Liver (tissue), 3 donors: ENCODE measurements at regions not wholly inside any gene's neighbourhood (a gene's known extent, or its start where the extent isn't known, plus 50 kb on each side); places are given as distances from the start of the nearest gene placed in this dataset.

ENCODE experiments used
- FOXA1 ChIP-seq: IDR thresholded peaks from 2 replicates; pipeline ENCODE4 v1.6.1; 2016; ENCODE audit warnings: antibody characterized with exemption
- GABPA ChIP-seq, 2 donors: IDR thresholded peaks in 1 of 2; conservative IDR thresholded peaks in 1 of 2; 2 replicates each; pipeline ENCODE4 v1.6.1; 2016; ENCODE audit warnings: antibody characterized with exemption in 2 of 2, mild to moderate bottlenecking in 1 of 2, moderate library complexity in 1 of 2
- JUND ChIP-seq, 2 donors: IDR thresholded peaks; 2 replicates each; pipeline ENCODE4 v1.6.1; 2016; ENCODE audit warnings: antibody characterized with exemption in 2 of 2
- NR2F2 ChIP-seq: IDR thresholded peaks from 2 replicates; pipeline ENCODE4 v1.6.1; 2016; ENCODE audit warnings: antibody characterized with exemption
- RAD21 ChIP-seq, 2 donors: IDR thresholded peaks; 2 replicates each; pipeline ENCODE4 v1.6.1; 2016; ENCODE audit warnings: antibody characterized with exemption in 2 of 2, mild to moderate bottlenecking in 2 of 2
- RXRA ChIP-seq, 2 donors: IDR thresholded peaks; 2 replicates each; pipeline ENCODE4 v1.6.1; 2017 to 2018; ENCODE audit warnings: antibody characterized with exemption in 2 of 2, mild to moderate bottlenecking in 1 of 2
- YY1 ChIP-seq: IDR thresholded peaks from 2 replicates; pipeline ENCODE4 v1.6.1; 2016; ENCODE audit warnings: antibody characterized with exemption, mild to moderate bottlenecking
- TF ChIP-seq, protein P1 (sequence below): fragments of 150-350 bp; IDR thresholded peaks from 2 replicates; pipeline ENCODE4 v1.5.1; 2017; ENCODE audit warnings: improper control_type of control experiment, low read depth, low read length; ENCODE audit not compliant: missing input control
- donor health status: healthy.
- donor health status: healthy.

DNA sequence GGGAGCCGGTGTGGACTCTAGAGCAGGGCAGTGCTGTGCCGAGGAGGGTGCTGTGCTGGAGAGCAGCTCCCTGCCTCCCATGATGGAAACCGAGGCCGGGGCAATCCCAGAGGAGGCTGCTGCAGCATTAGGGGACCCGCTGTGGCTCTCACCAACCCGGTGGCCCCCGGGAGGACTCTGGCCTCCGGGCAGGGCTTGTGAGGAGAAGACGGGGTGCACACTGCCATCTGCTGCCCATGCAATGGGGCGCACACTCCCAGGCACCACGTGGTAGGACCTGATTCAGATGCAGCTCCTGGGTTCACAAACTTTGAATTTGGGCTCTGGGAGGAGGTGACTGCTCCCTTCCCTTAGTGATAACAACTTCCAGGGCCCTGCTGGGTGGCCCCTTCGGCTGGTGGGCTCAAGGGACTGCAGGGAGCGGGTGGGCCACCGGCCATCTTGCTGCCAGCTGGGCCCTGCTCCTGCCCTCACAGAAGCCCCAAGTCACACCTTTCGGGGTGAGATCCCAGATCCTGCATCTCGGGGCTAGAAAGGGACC, 93.8 kb upstream of the FGF3 start:
- TF ChIP-seq, protein P1, sequence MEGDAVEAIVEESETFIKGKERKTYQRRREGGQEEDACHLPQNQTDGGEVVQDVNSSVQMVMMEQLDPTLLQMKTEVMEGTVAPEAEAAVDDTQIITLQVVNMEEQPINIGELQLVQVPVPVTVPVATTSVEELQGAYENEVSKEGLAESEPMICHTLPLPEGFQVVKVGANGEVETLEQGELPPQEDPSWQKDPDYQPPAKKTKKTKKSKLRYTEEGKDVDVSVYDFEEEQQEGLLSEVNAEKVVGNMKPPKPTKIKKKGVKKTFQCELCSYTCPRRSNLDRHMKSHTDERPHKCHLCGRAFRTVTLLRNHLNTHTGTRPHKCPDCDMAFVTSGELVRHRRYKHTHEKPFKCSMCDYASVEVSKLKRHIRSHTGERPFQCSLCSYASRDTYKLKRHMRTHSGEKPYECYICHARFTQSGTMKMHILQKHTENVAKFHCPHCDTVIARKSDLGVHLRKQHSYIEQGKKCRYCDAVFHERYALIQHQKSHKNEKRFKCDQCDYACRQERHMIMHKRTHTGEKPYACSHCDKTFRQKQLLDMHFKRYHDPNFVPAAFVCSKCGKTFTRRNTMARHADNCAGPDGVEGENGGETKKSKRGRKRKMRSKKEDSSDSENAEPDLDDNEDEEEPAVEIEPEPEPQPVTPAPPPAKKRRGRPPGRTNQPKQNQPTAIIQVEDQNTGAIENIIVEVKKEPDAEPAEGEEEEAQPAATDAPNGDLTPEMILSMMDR = peak; percentile 31
- TF ChIP-seq JUND (IDR thresholded peaks at IDR 0.05) = no peak
- peak; percentile 34 to 50 for TF ChIP-seq RAD21 (IDR thresholded peaks at IDR 0.05)
- no peak for TF ChIP-seq RXRA (IDR thresholded peaks at IDR 0.05)
- TF ChIP-seq NR2F2 = no peak
- TF ChIP-seq GABPA (IDR thresholded peaks at IDR 0.05 in 1 of 2, conservative IDR thresholded peaks at IDR 0.05 in 1 of 2) = no peak
- no peak for TF ChIP-seq YY1
- no peak for TF ChIP-seq FOXA1
